ENCODE measurements at regions not wholly inside any gene's neighbourhood (a gene's known extent, or its start where the extent isn't known, plus 50 kb on each side); places are given as distances from the start of the nearest gene placed in this dataset.

- DNase-seq (ENCODE audit: low spot score) = no peak
- no peak for ATAC-seq (ENCODE audit: low FRiP score)
- no peak for TF ChIP-seq CTCF (IDR thresholded peaks at IDR 0.05)
Observed at GRCh38 chr6:139779988-139780774, 405.7 kb upstream of the CITED2 start.

GRCh38 chr6:139778688-139779087, 404.2 kb upstream of the CITED2 start:
- no peak for TF ChIP-seq CTCF (IDR thresholded peaks at IDR 0.05)
- no peak for DNase-seq (ENCODE audit: low spot score)
- ATAC-seq (ENCODE audit: low FRiP score) = no peak

GRCh38 chr6:139778106-139778505, 403.7 kb upstream of the CITED2 start:
- ATAC-seq (ENCODE audit: low FRiP score) (no peak), DNase-seq (ENCODE audit: low spot score) (no peak)
- no peak for TF ChIP-seq CTCF (IDR thresholded peaks at IDR 0.05)

GRCh38 chr6:139777202-139777970, 402.9 kb upstream of the CITED2 start:
- no peak for DNase-seq (ENCODE audit: low spot score)
- ATAC-seq (ENCODE audit: low FRiP score) = no peak
- TF ChIP-seq CTCF (IDR thresholded peaks at IDR 0.05) = no peak

- ATAC-seq (ENCODE audit: low FRiP score) (no peak), DNase-seq (ENCODE audit: low spot score) (no peak)
- TF ChIP-seq CTCF (IDR thresholded peaks at IDR 0.05) = no peak
Observed at GRCh38 chr6:139776041-139776440, 401.6 kb upstream of the CITED2 start.

GRCh38 chr6:139768196-139768595, 393.7 kb upstream of the CITED2 start:
- DNase-seq (ENCODE audit: low spot score) = no peak
- TF ChIP-seq CTCF (IDR thresholded peaks at IDR 0.05) = no peak
- ATAC-seq (ENCODE audit: low FRiP score) = no peak
